ENCODE measurements at regions not wholly inside any gene's neighbourhood (a gene's known extent, or its start where the extent isn't known, plus 50 kb on each side); places are given as distances from the start of the nearest gene placed in this dataset.

DNA sequence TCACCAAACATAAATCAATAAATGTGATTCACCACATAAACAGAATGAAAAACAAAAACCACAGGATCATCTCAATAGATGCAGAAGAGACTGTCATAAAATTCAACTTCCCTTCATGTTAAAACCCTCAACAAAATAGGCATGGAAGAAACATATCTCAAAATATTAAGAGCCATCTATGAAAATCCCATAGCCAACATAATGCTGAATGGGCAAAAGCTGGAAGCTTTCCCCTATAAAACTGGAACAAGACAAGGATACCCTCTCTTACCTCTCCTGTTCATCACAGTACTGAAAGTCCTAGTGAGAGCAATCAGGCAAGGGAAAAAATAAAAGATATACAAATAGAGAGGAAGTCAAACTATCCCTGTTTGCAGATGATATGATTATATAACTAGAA lies 806.1 kb upstream of the MIR17HG start:
- DNase-seq (ENCODE audit: low read depth in 4 of 6, low spot score in 6 of 6) = no peak
- no peak overlapping the region for H3K4me3 ChIP-seq (ENCODE audit: low read depth, low read length)
- no peaks in the 10 kb centered on the region for H3K4me1 ChIP-seq (ENCODE audit: control insufficient read depth, insufficient read depth, low read length)
- no peaks in the 10 kb centered on the region for H3K36me3 ChIP-seq (ENCODE audit: control insufficient read depth, insufficient read depth, low read length)
- no peak overlapping the region for H3K27ac ChIP-seq (ENCODE audit: low read depth, low read length)
- H3K9me3 ChIP-seq (ENCODE audit: control insufficient read depth, insufficient read depth, low read length) = peaks cover 2% of the 10 kb centered on the region
- no peaks in the 10 kb centered on the region for H3K27me3 ChIP-seq (ENCODE audit: control insufficient read depth, insufficient read depth, low read length)

DNA sequence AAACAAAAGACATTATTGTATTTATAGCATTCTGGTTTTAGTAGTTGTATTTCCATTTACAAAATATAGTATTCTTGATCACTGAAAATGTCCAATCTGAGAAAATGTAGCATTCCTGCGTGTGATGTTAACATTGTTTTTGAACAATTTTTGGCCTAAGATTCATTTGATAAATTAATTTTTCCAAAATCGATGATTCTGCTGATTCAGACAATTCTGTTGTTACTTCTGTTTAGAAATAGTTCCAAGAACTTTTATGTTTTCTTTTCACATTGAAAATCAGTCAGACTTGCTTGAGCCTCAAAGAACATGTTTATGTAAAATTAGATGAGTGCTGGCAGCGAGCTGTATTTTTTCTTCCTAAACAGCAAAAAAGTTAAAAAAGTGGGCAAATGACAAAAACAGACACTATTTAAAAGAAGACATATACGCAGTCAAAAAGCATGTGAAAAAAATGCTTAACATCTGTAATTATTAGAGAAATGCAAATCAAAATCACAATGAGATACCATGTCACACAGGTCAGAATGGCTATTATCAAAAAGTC lies 804.5 kb upstream of the MIR17HG start:
- Histone ChIP-seq H3K27me3 (ENCODE audit: control insufficient read depth, insufficient read depth, low read length) (no peaks in the 10 kb centered on the region), H3K4me3 (ENCODE audit: low read depth, low read length) (no peak overlapping the region), H3K27ac (ENCODE audit: low read depth, low read length) (no peak overlapping the region), H3K36me3 (ENCODE audit: control insufficient read depth, insufficient read depth, low read length) (no peaks in the 10 kb centered on the region), H3K4me1 (ENCODE audit: control insufficient read depth, insufficient read depth, low read length) (no peaks in the 10 kb centered on the region), H3K9me3 (ENCODE audit: control insufficient read depth, insufficient read depth, low read length) (peaks cover 8% of the 10 kb centered on the region)
- no CpG with 5 or more reads among the region's 4 CpGs for WGBS (ENCODE audit: insufficient coverage)
- peak in 1 of 6 donors; percentile 21 for DNase-seq (ENCODE audit: low read depth in 4 of 6, low spot score in 6 of 6)

DNA sequence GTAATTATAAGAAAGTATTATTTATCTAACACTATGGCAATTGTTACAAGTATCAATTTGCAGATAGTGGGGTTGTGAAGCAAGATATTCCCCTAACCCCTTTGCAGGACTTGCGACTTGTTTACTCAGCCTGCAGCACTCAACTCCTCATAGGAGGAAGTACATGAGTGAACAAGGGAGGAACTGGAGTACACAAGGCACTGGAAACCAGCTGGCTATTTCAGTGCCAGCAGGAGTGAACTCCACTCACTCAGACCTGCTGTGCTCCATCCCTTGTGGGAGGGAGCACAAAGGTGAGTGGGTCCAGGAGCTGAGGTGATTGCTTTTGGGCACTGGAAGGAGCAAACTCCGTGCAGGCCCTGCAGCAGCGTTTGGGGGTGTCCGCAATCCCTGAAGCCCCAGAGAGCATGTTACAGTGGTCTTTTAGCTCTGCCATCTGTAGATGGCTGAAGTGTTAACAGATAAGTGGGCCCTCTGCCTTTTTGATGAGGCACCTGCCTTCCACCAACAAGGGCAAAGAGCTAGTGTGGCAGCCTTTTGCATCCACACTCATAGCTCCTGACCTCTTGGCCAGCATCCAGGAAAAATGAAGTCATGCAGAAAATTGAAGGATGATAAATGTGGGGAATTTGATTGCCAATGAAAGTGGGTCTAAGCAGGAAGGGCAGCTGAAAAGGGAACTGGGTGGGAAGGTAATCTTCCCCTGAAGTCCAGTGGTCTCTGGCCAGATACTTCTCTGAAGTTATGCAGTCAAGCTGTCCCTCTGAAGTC lies 802.2 kb upstream of the MIR17HG start:
- H3K4me3 ChIP-seq (ENCODE audit: low read depth, low read length) = no peak overlapping the region
- no peaks in the 10 kb centered on the region for H3K36me3 ChIP-seq (ENCODE audit: control insufficient read depth, insufficient read depth, low read length)
- 98% methylated on average over 3 of the region's 4 CpGs for WGBS (ENCODE audit: insufficient coverage)
- H3K27me3 ChIP-seq (ENCODE audit: control insufficient read depth, insufficient read depth, low read length) = no peaks in the 10 kb centered on the region
- peaks cover 8% of the 10 kb centered on the region for H3K9me3 ChIP-seq (ENCODE audit: control insufficient read depth, insufficient read depth, low read length)
- no peak overlapping the region for H3K27ac ChIP-seq (ENCODE audit: low read depth, low read length)
- H3K4me1 ChIP-seq (ENCODE audit: control insufficient read depth, insufficient read depth, low read length) = no peaks in the 10 kb centered on the region
- no peak for DNase-seq (ENCODE audit: low read depth in 4 of 6, low spot score in 6 of 6)

DNA sequence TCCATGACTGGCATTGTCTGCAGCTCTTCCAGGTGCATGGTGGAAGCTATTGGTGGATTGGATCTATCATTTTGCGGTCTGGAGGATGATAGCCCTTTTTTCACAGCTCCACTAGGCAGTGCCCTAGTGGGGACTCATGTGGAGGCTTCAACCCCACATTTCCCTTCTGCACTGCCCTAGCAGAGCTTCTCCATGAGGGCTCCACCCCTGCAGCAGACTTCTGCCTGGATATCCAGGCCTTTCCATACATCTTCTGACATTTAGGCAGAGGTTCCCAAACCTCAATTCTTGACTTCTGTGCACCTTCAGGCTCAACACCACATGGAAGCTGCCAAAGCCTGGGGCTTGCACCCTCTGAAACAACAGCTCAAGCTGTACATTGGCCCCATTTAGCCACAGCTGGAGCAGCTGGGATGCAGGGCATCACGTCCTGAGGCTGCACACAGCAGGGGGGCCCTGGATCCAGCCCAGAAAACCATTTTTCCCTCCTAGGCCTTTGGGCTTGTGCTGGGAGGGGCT lies 800.2 kb upstream of the MIR17HG start:
- no peaks in the 10 kb centered on the region for H3K36me3 ChIP-seq (ENCODE audit: control insufficient read depth, insufficient read depth, low read length)
- WGBS (ENCODE audit: insufficient coverage) = no CpG with 5 or more reads among the region's 2 CpGs
- peaks cover 8% of the 10 kb centered on the region for H3K9me3 ChIP-seq (ENCODE audit: control insufficient read depth, insufficient read depth, low read length)
- no peak overlapping the region for H3K4me3 ChIP-seq (ENCODE audit: low read depth, low read length)
- no peak overlapping the region for H3K27ac ChIP-seq (ENCODE audit: low read depth, low read length)
- no peaks in the 10 kb centered on the region for H3K27me3 ChIP-seq (ENCODE audit: control insufficient read depth, insufficient read depth, low read length)
- H3K4me1 ChIP-seq (ENCODE audit: control insufficient read depth, insufficient read depth, low read length) = no peaks in the 10 kb centered on the region
- DNase-seq (ENCODE audit: low read depth in 4 of 6, low spot score in 6 of 6) = no peak

DNA sequence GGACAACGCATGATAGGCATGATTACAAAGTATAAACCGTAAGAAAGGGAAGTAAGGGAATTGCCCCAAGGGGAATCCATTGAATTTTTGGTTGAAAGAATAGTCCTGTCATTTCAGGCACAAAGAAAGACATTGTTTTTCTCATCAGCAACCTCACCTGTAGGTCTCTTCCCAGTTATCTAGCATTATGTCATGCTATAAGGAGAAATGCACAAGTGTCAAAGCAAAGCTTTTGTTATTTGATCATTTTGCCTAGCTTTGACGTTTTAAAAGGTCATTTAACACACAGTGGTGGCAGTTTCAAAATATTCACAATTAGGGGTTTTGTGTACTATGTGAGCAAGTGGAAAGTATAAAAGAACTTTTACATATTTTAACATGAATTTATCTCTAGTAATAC lies 796.2 kb upstream of the MIR17HG start:
- H3K4me3 ChIP-seq (ENCODE audit: low read depth, low read length) = no peak overlapping the region
- H3K27me3 ChIP-seq (ENCODE audit: control insufficient read depth, insufficient read depth, low read length) = no peaks in the 10 kb centered on the region
- H3K27ac ChIP-seq (ENCODE audit: low read depth, low read length) = no peak overlapping the region
- H3K36me3 ChIP-seq (ENCODE audit: control insufficient read depth, insufficient read depth, low read length) = no peaks in the 10 kb centered on the region
- WGBS (ENCODE audit: insufficient coverage) = 85% methylated on average over 2 of the region's 3 CpGs
- no peaks in the 10 kb centered on the region for H3K4me1 ChIP-seq (ENCODE audit: control insufficient read depth, insufficient read depth, low read length)
- no peak for DNase-seq (ENCODE audit: low read depth in 4 of 6, low spot score in 6 of 6)
- peaks cover 7% of the 10 kb centered on the region for H3K9me3 ChIP-seq (ENCODE audit: control insufficient read depth, insufficient read depth, low read length)

DNA sequence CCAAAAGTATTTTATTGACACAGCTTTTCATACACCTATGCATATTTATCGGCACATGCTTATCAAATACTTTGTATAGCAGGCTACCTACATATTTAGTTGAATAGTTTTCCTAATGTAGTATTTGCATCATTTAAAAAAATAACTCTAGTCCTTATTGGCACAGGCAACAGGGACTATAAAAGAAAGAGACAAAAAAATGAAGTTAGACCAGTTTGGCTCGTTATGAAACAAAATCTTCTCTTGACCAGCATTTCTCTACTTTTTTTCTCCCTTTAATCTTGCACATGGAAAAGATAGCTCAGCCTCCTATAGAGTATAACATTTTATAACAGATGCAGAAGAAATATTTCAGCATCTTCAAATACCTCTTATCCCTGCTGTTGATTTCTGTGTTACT lies 794.8 kb upstream of the MIR17HG start:
- peak in 1 of 6 donors; percentile 17 for DNase-seq (ENCODE audit: low read depth in 4 of 6, low spot score in 6 of 6)
- WGBS (ENCODE audit: insufficient coverage) = no CpG with 5 or more reads among the region's 2 CpGs

GRCh38 chr13:90553159-90553558 lies 794.3 kb upstream of the MIR17HG start:
- no CpG with 5 or more reads among the region's 3 CpGs for WGBS (ENCODE audit: insufficient coverage)
- DNase-seq (ENCODE audit: low read depth in 4 of 6, low spot score in 6 of 6) = peak in 2 of 6 donors; percentile 28 to 30

More for the DNA sequence above, 794.8 kb upstream of the MIR17HG start:
- Histone ChIP-seq H3K4me3 (ENCODE audit: low read depth, low read length) (no peak overlapping the region), H3K9me3 (ENCODE audit: control insufficient read depth, insufficient read depth, low read length) (peaks cover under 1% of the 10 kb centered on the region), H3K27ac (ENCODE audit: low read depth, low read length) (no peak overlapping the region), H3K4me1 (ENCODE audit: control insufficient read depth, insufficient read depth, low read length) (no peaks in the 10 kb centered on the region), H3K36me3 (ENCODE audit: control insufficient read depth, insufficient read depth, low read length) (no peaks in the 10 kb centered on the region), H3K27me3 (ENCODE audit: control insufficient read depth, insufficient read depth, low read length) (no peaks in the 10 kb centered on the region)

DNA sequence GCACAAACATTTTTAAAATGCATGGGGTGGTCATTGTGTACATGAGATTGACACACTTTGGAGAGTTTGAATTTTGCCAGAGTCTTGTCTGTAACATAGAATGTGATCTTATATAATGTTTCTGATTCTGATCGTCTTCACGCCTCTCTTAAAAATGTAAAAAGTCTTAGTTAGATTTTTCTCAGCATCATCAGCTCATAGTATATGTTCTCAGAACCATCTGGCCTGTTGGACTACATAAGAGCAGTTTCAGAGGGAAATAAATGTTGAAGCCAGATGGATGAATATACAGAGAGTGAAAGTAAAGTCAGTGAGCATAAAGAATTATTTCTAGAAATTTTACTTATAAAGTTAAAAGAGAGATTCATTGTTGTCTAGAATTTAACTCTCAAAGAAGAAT lies 789.9 kb upstream of the MIR17HG start:
- H3K36me3 ChIP-seq (ENCODE audit: control insufficient read depth, insufficient read depth, low read length) = no peaks in the 10 kb centered on the region
- no peaks in the 10 kb centered on the region for H3K27me3 ChIP-seq (ENCODE audit: control insufficient read depth, insufficient read depth, low read length)
- H3K9me3 ChIP-seq (ENCODE audit: control insufficient read depth, insufficient read depth, low read length) = no peaks in the 10 kb centered on the region
- no peaks in the 10 kb centered on the region for H3K4me1 ChIP-seq (ENCODE audit: control insufficient read depth, insufficient read depth, low read length)
- H3K27ac ChIP-seq (ENCODE audit: low read depth, low read length) = no peak overlapping the region
- DNase-seq (ENCODE audit: low read depth in 4 of 6, low spot score in 6 of 6) = peak in 1 of 6 donors; percentile 75
- no peak overlapping the region for H3K4me3 ChIP-seq (ENCODE audit: low read depth, low read length)
- no CpG with 5 or more reads among the region's 2 CpGs for WGBS (ENCODE audit: insufficient coverage)

More at GRCh38 chr13:90553159-90553558, 794.3 kb upstream of the MIR17HG start:
- no peaks in the 10 kb centered on the region for H3K36me3 ChIP-seq (ENCODE audit: control insufficient read depth, insufficient read depth, low read length)
- H3K27me3 ChIP-seq (ENCODE audit: control insufficient read depth, insufficient read depth, low read length) = no peaks in the 10 kb centered on the region
- H3K27ac ChIP-seq (ENCODE audit: low read depth, low read length) = no peak overlapping the region
- H3K9me3 ChIP-seq (ENCODE audit: control insufficient read depth, insufficient read depth, low read length) = no peaks in the 10 kb centered on the region
- no peak overlapping the region for H3K4me3 ChIP-seq (ENCODE audit: low read depth, low read length)
- no peaks in the 10 kb centered on the region for H3K4me1 ChIP-seq (ENCODE audit: control insufficient read depth, insufficient read depth, low read length)

DNA sequence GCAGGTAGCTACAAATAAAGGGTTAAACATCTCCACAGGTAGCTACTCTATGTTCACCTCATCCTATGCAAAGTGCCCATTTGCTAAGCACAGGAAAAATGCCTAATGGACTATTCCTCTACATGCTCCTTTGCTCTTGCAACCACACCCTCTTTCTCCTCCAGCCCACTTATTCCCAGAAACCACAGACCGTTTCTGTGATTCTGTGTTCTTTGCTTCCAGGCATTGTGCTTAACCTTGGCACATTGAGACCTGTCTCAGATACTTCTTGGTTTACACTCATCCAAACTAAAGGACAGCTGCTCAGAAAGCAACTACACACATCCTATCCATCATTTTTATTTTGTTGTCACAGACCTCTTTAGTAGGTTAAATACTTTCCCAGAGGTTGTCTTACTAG lies 785.0 kb upstream of the MIR17HG start:
- Histone ChIP-seq H3K4me1 (ENCODE audit: control insufficient read depth, insufficient read depth, low read length) (no peaks in the 10 kb centered on the region), H3K27me3 (ENCODE audit: control insufficient read depth, insufficient read depth, low read length) (no peaks in the 10 kb centered on the region), H3K4me3 (ENCODE audit: low read depth, low read length) (no peak overlapping the region), H3K9me3 (ENCODE audit: control insufficient read depth, insufficient read depth, low read length) (no peaks in the 10 kb centered on the region), H3K36me3 (ENCODE audit: control insufficient read depth, insufficient read depth, low read length) (no peaks in the 10 kb centered on the region), H3K27ac (ENCODE audit: low read depth, low read length) (no peak overlapping the region)
- 62% methylated on average over 1 of the region's 1 CpG for WGBS (ENCODE audit: insufficient coverage)
- no peak for DNase-seq (ENCODE audit: low read depth in 4 of 6, low spot score in 6 of 6)

- H3K9me3 ChIP-seq (ENCODE audit: control insufficient read depth, insufficient read depth, low read length) = no peaks in the 10 kb centered on the region
- H3K4me1 ChIP-seq (ENCODE audit: control insufficient read depth, insufficient read depth, low read length) = no peaks in the 10 kb centered on the region
- 86% methylated on average over 7 of the region's 7 CpGs for WGBS (ENCODE audit: insufficient coverage)
- H3K36me3 ChIP-seq (ENCODE audit: control insufficient read depth, insufficient read depth, low read length) = no peaks in the 10 kb centered on the region
- DNase-seq (ENCODE audit: low read depth in 4 of 6, low spot score in 6 of 6) = no peak
- no peak overlapping the region for H3K27ac ChIP-seq (ENCODE audit: low read depth, low read length)
- no peak overlapping the region for H3K4me3 ChIP-seq (ENCODE audit: low read depth, low read length)
- H3K27me3 ChIP-seq (ENCODE audit: control insufficient read depth, insufficient read depth, low read length) = no peaks in the 10 kb centered on the region
Measured at GRCh38 chr13:90564096-90564495, 783.4 kb upstream of the MIR17HG start.

Data from spinal cord (tissue), 9 donors.